ENCODE measurements at regions not wholly inside any gene's neighbourhood (a gene's known extent, or its start where the extent isn't known, plus 50 kb on each side); places are given as distances from the start of the nearest gene placed in this dataset.
"Not testable (repeated sequence)": the region's sequence is repeated elsewhere in the genome, so short reads cannot be mapped to it uniquely, and the experiment has no call there.

- Histone ChIP-seq H3K9me3 (replicated peaks in 1 of 2; ENCODE audit: control insufficient read depth in 1 of 2, insufficient read depth in 1 of 2, low read length in 2 of 2) (peaks cover 23 to 32% of the 10 kb centered on the region in 2 donors), H3K4me3 (replicated peaks in 1 of 3; ENCODE audit: low read depth in 2 of 3, low read length in 3 of 3) (no peak overlapping the region), H3K9ac (ENCODE audit: insufficient read depth, low read length, poor library complexity, severe bottlenecking) (no peak overlapping the region), H3K27ac (ENCODE audit: low read depth in 1 of 2, low read length in 2 of 2) (no peak overlapping the region), H4K20me1 (ENCODE audit: insufficient read depth, low read length) (no peaks in the 10 kb centered on the region), H3K27me3 (ENCODE audit: control insufficient read depth in 2 of 2, insufficient read depth in 2 of 2, low read length in 2 of 2) (no peaks in the 10 kb centered on the region), H3K36me3 (replicated peaks in 1 of 2; ENCODE audit: control insufficient read depth in 1 of 2, insufficient read depth in 2 of 2, low read length in 2 of 2) (no peaks in the 10 kb centered on the region), H3K4me2 (replicated peaks; ENCODE audit: extremely low read depth, low read length, poor library complexity, severe bottlenecking) (no peak overlapping the region), H3K79me2 (ENCODE audit: insufficient read depth, low read length) (no peaks in the 10 kb centered on the region), H3K4me1 (ENCODE audit: control insufficient read depth in 1 of 2, insufficient read depth in 2 of 2, low read length in 2 of 2) (no peaks in the 10 kb centered on the region), H2AFZ (ENCODE audit: insufficient read depth, low read depth, low read length, poor library complexity, severe bottlenecking) (no peak overlapping the region)
- no peaks in the 10 kb centered on the region for H3K4me1 Mint-ChIP-seq
- no peaks in the 10 kb centered on the region for H3K36me3 Mint-ChIP-seq
- H3K4me3 Mint-ChIP-seq, result no peak overlapping the region
- no peaks in the 10 kb centered on the region for H3K27me3 Mint-ChIP-seq (ENCODE audit: low read depth in 3 of 3)
- 82% methylated on average over 2 of the region's 2 CpGs for WGBS (ENCODE audit: insufficient coverage)
- no peak for TF ChIP-seq CTCF (IDR thresholded peaks at IDR 0.05)
- H3K9me3 Mint-ChIP-seq, result peaks cover 2 to 12% (median 7%) of the 10 kb centered on the region in 7 donors
- intact Hi-C loops (cut with micrococcal nuclease), result no loop called here
- DNase-seq, result no peak
- H3K27ac Mint-ChIP-seq, result no peak overlapping the region
These were observed 774.6 kb upstream of the CRIM1 start for GRCh38 chr2:35580956-35581355.

GRCh38 chr2:35568574-35568973 is 787.0 kb upstream of the CRIM1 start:
- not testable (repeated sequence) for H3K9ac ChIP-seq (ENCODE audit: insufficient read depth, low read length, poor library complexity, severe bottlenecking)

More at GRCh38 chr2:35568574-35568973, 787.0 kb upstream of the CRIM1 start:
- intact Hi-C loops (cut with micrococcal nuclease); H3K4me3 ChIP-seq (replicated peaks in 1 of 3; ENCODE audit: low read depth in 2 of 3, low read length in 3 of 3); H3K4me2 ChIP-seq (replicated peaks; ENCODE audit: extremely low read depth, low read length, poor library complexity, severe bottlenecking); H3K27me3 ChIP-seq (ENCODE audit: control insufficient read depth in 2 of 2, insufficient read depth in 2 of 2, low read length in 2 of 2); H2AFZ ChIP-seq (ENCODE audit: insufficient read depth, low read depth, low read length, poor library complexity, severe bottlenecking); H3K36me3 ChIP-seq (replicated peaks in 1 of 2; ENCODE audit: control insufficient read depth in 1 of 2, insufficient read depth in 2 of 2, low read length in 2 of 2); H3K4me1 Mint-ChIP-seq; H3K27ac Mint-ChIP-seq; H3K4me1 ChIP-seq (ENCODE audit: control insufficient read depth in 1 of 2, insufficient read depth in 2 of 2, low read length in 2 of 2); H4K20me1 ChIP-seq (ENCODE audit: insufficient read depth, low read length); DNase-seq; H3K27me3 Mint-ChIP-seq (ENCODE audit: low read depth in 3 of 3); H3K36me3 Mint-ChIP-seq; H3K79me2 ChIP-seq (ENCODE audit: insufficient read depth, low read length); H3K27ac ChIP-seq (ENCODE audit: low read depth in 1 of 2, low read length in 2 of 2); H3K4me3 Mint-ChIP-seq: not testable (repeated sequence)
- peaks cover 0 to 13% of the 10 kb centered on the region in 2 donors for H3K9me3 ChIP-seq (replicated peaks in 1 of 2; ENCODE audit: control insufficient read depth in 1 of 2, insufficient read depth in 1 of 2, low read length in 2 of 2)
- H3K9me3 Mint-ChIP-seq, result peaks cover 3 to 19% (median 11%) of the 10 kb centered on the region in 7 donors
- WGBS (ENCODE audit: insufficient coverage), result no CpG with 5 or more reads among the region's 14 CpGs

All from CD14-positive monocyte (primary cell).